GM12872 (cell line): ENCODE measurements at regions not wholly inside any gene's neighbourhood (a gene's known extent, or its start where the extent isn't known, plus 50 kb on each side); places are given as distances from the start of the nearest gene placed in this dataset.

Source experiments
- CTCF ChIP-seq: IDR thresholded peaks from 3 replicates; pipeline ENCODE4 v1.5.1; 2011; ENCODE audit warnings: low read depth, mild to moderate bottlenecking, low read length, moderate library complexity; ENCODE audit not compliant: insufficient read depth

- TF ChIP-seq CTCF, result no peak
These were observed 347.1 kb upstream of the LRRC7 start for GRCh38 chr1:69220672-69221071.

GRCh38 chr1:69221524-69221923 lies 346.2 kb upstream of the LRRC7 start:
- TF ChIP-seq CTCF, result no peak

- no peak for TF ChIP-seq CTCF
These were observed 344.6 kb upstream of the LRRC7 start for GRCh38 chr1:69223156-69223555.

GRCh38 chr1:69228501-69228900 lies 339.2 kb upstream of the LRRC7 start:
- TF ChIP-seq CTCF, result no peak

- no peak for TF ChIP-seq CTCF
These were observed 337.5 kb upstream of the LRRC7 start for GRCh38 chr1:69230208-69230607.

- no peak for TF ChIP-seq CTCF
These were observed 334.3 kb upstream of the LRRC7 start for GRCh38 chr1:69233463-69233862.

- TF ChIP-seq CTCF, result no peak
These were observed 323.5 kb upstream of the LRRC7 start for GRCh38 chr1:69244211-69244610.

GRCh38 chr1:69246109-69246508 lies 321.6 kb upstream of the LRRC7 start:
- no peak for TF ChIP-seq CTCF
